ENCODE measurements at regions not wholly inside any gene's neighbourhood (a gene's known extent, or its start where the extent isn't known, plus 50 kb on each side); places are given as distances from the start of the nearest gene placed in this dataset.
"Not testable (repeated sequence)": the region's sequence is repeated elsewhere in the genome, so short reads cannot be mapped to it uniquely, and the experiment has no call there.

DNA sequence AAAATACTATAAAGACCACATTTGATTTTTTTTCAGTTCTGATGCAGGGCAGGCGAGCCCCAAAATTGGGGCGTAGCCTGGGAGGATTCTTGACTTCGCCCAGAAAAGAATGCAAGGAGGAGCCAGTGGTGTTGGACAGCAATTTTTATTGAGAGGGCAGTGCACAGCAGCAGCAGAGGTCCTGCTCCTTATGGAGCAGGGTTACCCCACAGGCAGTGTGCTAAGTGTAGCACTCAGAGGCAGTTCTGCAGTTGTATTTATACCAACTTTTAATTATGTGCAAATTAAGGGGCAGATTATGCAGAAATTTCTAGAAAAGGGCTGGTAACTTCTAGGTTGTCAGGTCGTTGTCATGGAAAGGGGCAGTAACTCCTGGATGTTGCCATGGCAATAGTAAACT, 69.9 kb downstream of the GASK1B start:
- Histone ChIP-seq H3K27ac (no peak overlapping the region), H3K9me3 (no peaks in the 10 kb centered on the region), H3K36me3 (no peaks in the 10 kb centered on the region), H3K4me1 (no peaks in the 10 kb centered on the region), H3K4me3 (no peak overlapping the region), H3K27me3 (no peaks in the 10 kb centered on the region)
- TF ChIP-seq, protein P1, sequence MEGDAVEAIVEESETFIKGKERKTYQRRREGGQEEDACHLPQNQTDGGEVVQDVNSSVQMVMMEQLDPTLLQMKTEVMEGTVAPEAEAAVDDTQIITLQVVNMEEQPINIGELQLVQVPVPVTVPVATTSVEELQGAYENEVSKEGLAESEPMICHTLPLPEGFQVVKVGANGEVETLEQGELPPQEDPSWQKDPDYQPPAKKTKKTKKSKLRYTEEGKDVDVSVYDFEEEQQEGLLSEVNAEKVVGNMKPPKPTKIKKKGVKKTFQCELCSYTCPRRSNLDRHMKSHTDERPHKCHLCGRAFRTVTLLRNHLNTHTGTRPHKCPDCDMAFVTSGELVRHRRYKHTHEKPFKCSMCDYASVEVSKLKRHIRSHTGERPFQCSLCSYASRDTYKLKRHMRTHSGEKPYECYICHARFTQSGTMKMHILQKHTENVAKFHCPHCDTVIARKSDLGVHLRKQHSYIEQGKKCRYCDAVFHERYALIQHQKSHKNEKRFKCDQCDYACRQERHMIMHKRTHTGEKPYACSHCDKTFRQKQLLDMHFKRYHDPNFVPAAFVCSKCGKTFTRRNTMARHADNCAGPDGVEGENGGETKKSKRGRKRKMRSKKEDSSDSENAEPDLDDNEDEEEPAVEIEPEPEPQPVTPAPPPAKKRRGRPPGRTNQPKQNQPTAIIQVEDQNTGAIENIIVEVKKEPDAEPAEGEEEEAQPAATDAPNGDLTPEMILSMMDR (IDR thresholded peaks at IDR 0.05): no peak
- ATAC-seq: no peak
- intact Hi-C loops (cut with DNase I): no loop called here
- no peak for DNase-seq

DNA sequence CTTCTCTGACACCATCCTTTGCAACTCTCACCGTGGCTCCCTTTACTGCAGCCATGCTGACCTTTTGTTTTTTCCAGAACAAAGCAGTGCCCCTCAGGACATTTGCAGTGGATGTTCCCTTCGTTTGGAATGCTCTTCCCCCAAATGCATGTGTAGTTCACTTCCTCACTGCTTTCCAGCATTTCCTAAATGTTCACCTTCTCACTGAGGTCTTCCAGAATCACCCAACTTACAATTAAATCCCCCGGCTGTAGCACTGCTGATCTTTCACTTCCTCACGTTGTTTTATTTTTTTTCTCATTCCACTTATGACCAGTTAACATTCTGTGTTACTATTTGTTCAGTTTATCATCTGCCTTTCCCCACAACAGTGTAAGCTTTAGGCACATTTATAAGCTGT, 73.1 kb downstream of the GASK1B start:
- Histone ChIP-seq H3K27me3 (no peaks in the 10 kb centered on the region), H3K4me3 (no peak overlapping the region), H3K9me3 (peaks cover 0 to 2% of the 10 kb centered on the region in 2 donors), H3K36me3 (no peaks in the 10 kb centered on the region), H3K4me1 (no peaks in the 10 kb centered on the region), H3K27ac (no peak overlapping the region)
- intact Hi-C loops (cut with DNase I): no loop called here
- ATAC-seq (no peak), DNase-seq (no peak)
- TF ChIP-seq, protein P1 (IDR thresholded peaks at IDR 0.05): no peak

DNA sequence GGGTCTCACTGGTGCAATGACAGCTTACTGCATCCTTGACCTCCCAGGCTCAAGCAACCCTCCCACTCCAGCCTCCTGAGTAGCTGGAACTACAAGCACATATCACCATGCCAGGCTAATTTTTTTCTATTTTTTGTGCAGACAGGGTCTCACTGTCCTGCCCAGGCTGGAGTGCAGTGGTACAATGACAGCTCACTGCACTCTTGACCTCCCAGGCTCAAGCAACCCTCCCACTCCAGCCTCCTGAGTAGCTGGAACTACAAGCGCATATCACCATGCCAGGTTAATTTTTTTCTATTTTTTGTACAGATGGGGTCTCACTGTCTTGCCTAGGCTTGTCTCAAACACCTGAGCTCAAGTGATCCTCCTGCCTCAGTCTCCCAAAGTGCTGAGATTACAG, 74.0 kb downstream of the GASK1B start:
- DNase-seq: peak in 1 of 4 donors; percentile 8
- TF ChIP-seq, protein P1 (IDR thresholded peaks at IDR 0.05): no peak
- Histone ChIP-seq H3K27ac (no peak overlapping the region), H3K36me3 (no peaks in the 10 kb centered on the region), H3K4me1 (no peaks in the 10 kb centered on the region), H3K4me3 (no peak overlapping the region), H3K27me3 (no peaks in the 10 kb centered on the region), H3K9me3 (peaks cover 0 to 2% of the 10 kb centered on the region in 2 donors)
- no peak for ATAC-seq
- intact Hi-C loops (cut with DNase I): no loop called here

DNA sequence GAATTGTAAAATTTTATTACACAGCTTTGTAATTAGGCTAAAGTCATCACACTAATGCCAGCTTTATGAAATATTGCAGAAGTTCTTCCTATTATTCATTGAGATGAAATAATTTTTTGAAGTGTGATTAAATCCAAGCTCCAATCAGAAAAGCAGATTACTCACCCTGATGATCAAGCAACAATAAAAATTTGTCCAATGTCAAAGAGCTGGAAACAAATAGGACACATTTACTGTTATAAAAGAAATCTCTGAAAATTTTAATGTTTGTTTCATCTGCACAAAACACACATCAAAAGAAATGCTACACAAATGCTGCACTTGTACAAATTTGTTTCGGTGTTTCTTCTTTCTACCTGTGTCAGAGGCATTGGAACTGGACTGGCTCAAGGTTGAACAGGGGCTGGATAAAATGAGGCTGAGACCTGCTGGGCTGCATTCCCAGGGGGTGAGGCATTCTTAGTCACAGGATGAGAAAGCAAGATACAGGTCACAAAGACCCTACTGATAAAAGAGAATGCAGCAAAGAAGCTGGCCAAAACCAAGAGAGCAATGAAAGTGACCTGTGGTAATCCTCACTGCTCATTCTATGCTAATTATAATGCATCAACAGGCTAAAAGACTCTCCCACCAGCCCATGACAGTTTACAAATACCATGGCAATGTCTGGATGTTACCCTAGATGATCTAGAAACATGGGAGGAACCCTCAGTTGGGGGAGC, 78.3 kb downstream of the GASK1B start:
- H3K4me1 ChIP-seq: no peaks in the 10 kb centered on the region
- H3K27me3 ChIP-seq: no peaks in the 10 kb centered on the region
- peak; percentile 40 for ATAC-seq
- H3K27ac ChIP-seq: no peak overlapping the region
- H3K36me3 ChIP-seq: no peaks in the 10 kb centered on the region
- intact Hi-C loops (cut with DNase I): no loop called here
- H3K4me3 ChIP-seq: no peak overlapping the region
- TF ChIP-seq, protein P1 (IDR thresholded peaks at IDR 0.05): no peak
- H3K9me3 ChIP-seq: peaks cover 0 to 2% of the 10 kb centered on the region in 2 donors
- no peak for DNase-seq

DNA sequence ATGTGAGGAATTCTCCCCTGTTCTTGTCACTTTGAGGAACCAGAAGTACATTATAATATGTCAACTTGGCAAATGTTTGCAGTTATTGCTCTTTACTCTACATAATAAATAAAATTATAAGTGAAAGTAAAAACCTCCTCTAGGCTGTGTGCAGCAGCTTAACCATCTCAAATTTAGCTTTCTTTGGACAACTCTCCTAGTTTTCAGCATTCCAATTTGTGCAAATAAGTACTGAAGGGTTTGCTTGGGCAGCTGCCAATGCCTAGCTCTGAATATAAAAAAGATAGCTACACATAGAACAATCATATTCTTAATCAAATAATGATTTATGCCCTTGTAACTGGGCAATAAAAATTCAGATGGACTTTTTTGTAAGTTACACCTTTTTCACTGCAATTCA, 82.5 kb downstream of the GASK1B start:
- H3K9me3 ChIP-seq: no peaks in the 10 kb centered on the region
- TF ChIP-seq, protein P1 (IDR thresholded peaks at IDR 0.05): no peak
- H3K27me3 ChIP-seq: no peaks in the 10 kb centered on the region
- no peaks in the 10 kb centered on the region for H3K36me3 ChIP-seq
- peak in 2 of 4 donors; percentile 22 to 35 for DNase-seq
- intact Hi-C loops (cut with DNase I): no loop called here
- ATAC-seq: peak; percentile 57
- H3K4me1 ChIP-seq: no peaks in the 10 kb centered on the region
- H3K27ac ChIP-seq: no peak overlapping the region
- no peak overlapping the region for H3K4me3 ChIP-seq

DNA sequence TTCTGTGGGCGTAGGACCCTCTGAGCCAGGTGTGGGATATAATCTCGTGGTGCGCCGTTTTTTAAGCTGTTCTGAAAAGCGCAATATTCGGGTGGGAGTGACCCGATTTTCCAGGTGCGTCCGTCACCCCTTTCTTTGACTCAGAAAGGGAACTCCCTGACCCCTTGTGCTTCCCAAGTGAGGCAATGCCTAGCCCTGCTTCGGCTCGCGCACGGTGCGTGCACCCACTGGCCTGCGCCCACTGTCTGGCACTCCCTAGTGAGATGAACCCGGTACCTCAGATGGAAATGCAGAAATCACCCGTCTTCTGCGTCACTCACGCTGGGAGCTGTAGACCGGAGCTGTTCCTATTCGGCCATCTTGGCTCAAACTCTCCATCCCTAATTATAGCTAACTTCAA, 82.9 kb downstream of the GASK1B start:
- H3K9me3 ChIP-seq; H3K36me3 ChIP-seq; ATAC-seq; H3K4me1 ChIP-seq; intact Hi-C loops (cut with DNase I); H3K27me3 ChIP-seq; H3K4me3 ChIP-seq; H3K27ac ChIP-seq: not testable (repeated sequence)
- DNase-seq: peak in 1 of 4 donors; percentile 12
